SK-N-MC (cell line): ENCODE measurements at regions not wholly inside any gene's neighbourhood (a gene's known extent, or its start where the extent isn't known, plus 50 kb on each side); places are given as distances from the start of the nearest gene placed in this dataset.

Experiments
- EZH2 ChIP-seq: fragments of 200-600 bp; sonication (generic); IDR thresholded peaks from one replicate; pipeline ENCODE4 v1.6.1; 2017; ENCODE audit warnings: antibody characterized with exemption
- FOXP2 ChIP-seq: optimal IDR thresholded peaks from 2 replicates; pipeline ENCODE3; 2011; ENCODE audit warnings: mild to moderate bottlenecking, moderate library complexity; ENCODE audit not compliant: insufficient read depth; ENCODE audit errors: extremely low read length, control extremely low read depth
- POLR2AphosphoS5 ChIP-seq: IDR thresholded peaks from 2 replicates; pipeline ENCODE4 v1.6.1; 2012; ENCODE audit warnings: mild to moderate bottlenecking, low read depth, low read length, borderline replicate concordance

DNA sequence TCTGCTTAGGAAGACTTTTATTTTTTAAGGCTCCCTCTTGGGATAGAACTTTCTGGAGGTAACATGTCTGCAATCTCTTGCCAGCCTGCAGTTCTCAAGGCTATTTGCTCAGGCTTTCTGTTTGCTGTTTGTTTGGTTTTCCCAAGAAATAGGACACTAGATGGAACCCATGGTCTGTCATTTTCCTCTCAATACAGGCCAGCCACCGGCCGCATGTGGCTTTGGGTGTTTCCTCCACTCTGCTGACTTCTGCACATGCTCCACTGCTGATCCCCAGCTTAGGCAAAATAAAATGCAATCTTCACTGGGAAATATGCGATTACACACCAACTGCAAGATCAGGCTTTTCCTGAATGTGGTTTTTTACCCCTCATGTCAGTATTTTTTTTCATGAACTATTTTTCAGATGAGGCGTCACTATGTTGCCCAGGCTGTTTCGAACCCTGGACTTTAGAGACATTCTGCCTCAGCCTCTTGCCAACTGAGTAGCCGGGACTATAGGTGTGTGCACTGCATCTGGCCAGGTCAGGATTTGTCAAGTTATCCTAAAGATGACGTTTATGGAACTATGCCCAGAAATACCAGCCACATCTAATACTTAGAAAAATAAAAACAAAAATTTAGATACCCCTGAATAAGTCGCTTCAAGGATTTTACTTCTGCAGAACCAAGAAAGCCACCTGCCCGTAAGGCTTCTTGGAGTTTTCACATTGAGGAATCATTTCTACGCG, 94.3 kb upstream of the PABPC3 start:
- TF ChIP-seq EZH2 = no peak
- no peak for TF ChIP-seq POLR2AphosphoS5
- no peak for TF ChIP-seq FOXP2
